OCI-LY7 (cell line): ENCODE measurements at regions not wholly inside any gene's neighbourhood (a gene's known extent, or its start where the extent isn't known, plus 50 kb on each side); places are given as distances from the start of the nearest gene placed in this dataset.

Experiments
- CTCF ChIP-seq: fragments of 200-600 bp; sonication (generic); conservative IDR thresholded peaks from 2 replicates; pipeline ENCODE4 v1.5.1; 2014; ENCODE audit warnings: mild to moderate bottlenecking, antibody characterized with exemption, low read length, moderate library complexity, mixed read lengths
- EZH2phosphoT487 ChIP-seq: fragments of 200-600 bp; sonication (generic); IDR thresholded peaks from 2 replicates; pipeline ENCODE4 v1.6.1; 2018; ENCODE audit warnings: low read depth, borderline replicate concordance, mild to moderate bottlenecking, mixed run types, antibody characterized with exemption, low read length, moderate library complexity, mixed read lengths

GRCh38 chr4:37002625-37003024, 241.9 kb upstream of the NWD2 start:
- TF ChIP-seq EZH2phosphoT487 (no peak), CTCF (no peak)
